Lower lobe of right lung (tissue), 2 donors: ENCODE measurements at regions not wholly inside any gene's neighbourhood (a gene's known extent, or its start where the extent isn't known, plus 50 kb on each side); places are given as distances from the start of the nearest gene placed in this dataset.

Experiments used
- ATAC-seq, 2 donors: fragments of 200-7000 bp; cut with Tn5 transposase; one replicate each; pipeline ENCODE4 v1.9.1; 2020 to 2022; ENCODE audit warnings: mild to moderate bottlenecking in 2 of 2, moderate library complexity in 2 of 2
- DNase-seq: peaks from one replicate; pipeline ENCODE4 v3.0.0-alpha.2; 2020
- H3K27ac ChIP-seq: fragments of 200-600 bp; one replicate; pipeline ENCODE4 v1.8.0; 2022
- H3K27me3 ChIP-seq: fragments of 200-600 bp; one replicate; pipeline ENCODE4 v1.8.0; 2022; ENCODE audit warnings: low read depth
- H3K36me3 ChIP-seq: fragments of 200-600 bp; one replicate; pipeline ENCODE4 v1.8.0; 2022; ENCODE audit warnings: mild to moderate bottlenecking
- H3K4me1 ChIP-seq: fragments of 200-600 bp; one replicate; pipeline ENCODE4 v1.8.0; 2022
- H3K4me3 ChIP-seq: fragments of 200-600 bp; one replicate; pipeline ENCODE4 v1.8.0; 2022; ENCODE audit warnings: mild to moderate bottlenecking
- H3K9me3 ChIP-seq: fragments of 200-600 bp; one replicate; pipeline ENCODE4 v1.8.0; 2022
- intact Hi-C: fragments of 100-400 bp; cut with DNase I; formaldehyde crosslinking; loops from one replicate; pipeline ENCODE4 v1.11.0; 2022
- TF ChIP-seq, protein P1 (sequence below): fragments of 200-600 bp; IDR thresholded peaks from one replicate; pipeline ENCODE4 v1.8.0; 2022; ENCODE audit warnings: antibody characterized with exemption, mild to moderate bottlenecking
- donor health status: DM: no; HTN: yes; CAD: no; lungs with severe emphysema.

DNA sequence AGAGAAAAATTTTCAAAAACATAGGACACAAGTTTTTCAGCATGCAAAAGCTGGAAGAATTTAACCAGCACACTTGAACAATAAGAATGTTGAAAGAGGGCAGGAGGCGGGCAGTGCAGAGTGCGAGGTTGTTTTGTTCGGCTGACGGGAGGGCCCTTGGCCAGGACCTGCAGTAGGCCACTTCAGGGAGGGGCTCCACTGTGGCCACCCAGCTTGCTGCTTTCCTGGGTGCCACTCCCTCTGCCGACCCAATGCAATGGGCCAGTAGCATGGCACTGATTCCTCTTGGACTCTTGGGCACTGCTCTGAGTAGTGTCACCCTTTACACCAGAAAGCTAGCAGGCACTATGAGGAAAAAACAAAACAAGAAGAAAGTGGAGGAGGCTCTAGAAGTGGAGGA, 92.9 kb downstream of the SNRPE start:
- intact Hi-C loops = no loop called here
- Histone ChIP-seq H3K4me1 (no peaks in the 10 kb centered on the region), H3K9me3 (peaks cover 8% of the 10 kb centered on the region), H3K4me3 (no peak overlapping the region), H3K27me3 (no peaks in the 10 kb centered on the region), H3K27ac (no peak overlapping the region), H3K36me3 (no peaks in the 10 kb centered on the region)
- ATAC-seq (no peak), DNase-seq (no peak)
- TF ChIP-seq, protein P1, sequence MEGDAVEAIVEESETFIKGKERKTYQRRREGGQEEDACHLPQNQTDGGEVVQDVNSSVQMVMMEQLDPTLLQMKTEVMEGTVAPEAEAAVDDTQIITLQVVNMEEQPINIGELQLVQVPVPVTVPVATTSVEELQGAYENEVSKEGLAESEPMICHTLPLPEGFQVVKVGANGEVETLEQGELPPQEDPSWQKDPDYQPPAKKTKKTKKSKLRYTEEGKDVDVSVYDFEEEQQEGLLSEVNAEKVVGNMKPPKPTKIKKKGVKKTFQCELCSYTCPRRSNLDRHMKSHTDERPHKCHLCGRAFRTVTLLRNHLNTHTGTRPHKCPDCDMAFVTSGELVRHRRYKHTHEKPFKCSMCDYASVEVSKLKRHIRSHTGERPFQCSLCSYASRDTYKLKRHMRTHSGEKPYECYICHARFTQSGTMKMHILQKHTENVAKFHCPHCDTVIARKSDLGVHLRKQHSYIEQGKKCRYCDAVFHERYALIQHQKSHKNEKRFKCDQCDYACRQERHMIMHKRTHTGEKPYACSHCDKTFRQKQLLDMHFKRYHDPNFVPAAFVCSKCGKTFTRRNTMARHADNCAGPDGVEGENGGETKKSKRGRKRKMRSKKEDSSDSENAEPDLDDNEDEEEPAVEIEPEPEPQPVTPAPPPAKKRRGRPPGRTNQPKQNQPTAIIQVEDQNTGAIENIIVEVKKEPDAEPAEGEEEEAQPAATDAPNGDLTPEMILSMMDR = no peak

DNA sequence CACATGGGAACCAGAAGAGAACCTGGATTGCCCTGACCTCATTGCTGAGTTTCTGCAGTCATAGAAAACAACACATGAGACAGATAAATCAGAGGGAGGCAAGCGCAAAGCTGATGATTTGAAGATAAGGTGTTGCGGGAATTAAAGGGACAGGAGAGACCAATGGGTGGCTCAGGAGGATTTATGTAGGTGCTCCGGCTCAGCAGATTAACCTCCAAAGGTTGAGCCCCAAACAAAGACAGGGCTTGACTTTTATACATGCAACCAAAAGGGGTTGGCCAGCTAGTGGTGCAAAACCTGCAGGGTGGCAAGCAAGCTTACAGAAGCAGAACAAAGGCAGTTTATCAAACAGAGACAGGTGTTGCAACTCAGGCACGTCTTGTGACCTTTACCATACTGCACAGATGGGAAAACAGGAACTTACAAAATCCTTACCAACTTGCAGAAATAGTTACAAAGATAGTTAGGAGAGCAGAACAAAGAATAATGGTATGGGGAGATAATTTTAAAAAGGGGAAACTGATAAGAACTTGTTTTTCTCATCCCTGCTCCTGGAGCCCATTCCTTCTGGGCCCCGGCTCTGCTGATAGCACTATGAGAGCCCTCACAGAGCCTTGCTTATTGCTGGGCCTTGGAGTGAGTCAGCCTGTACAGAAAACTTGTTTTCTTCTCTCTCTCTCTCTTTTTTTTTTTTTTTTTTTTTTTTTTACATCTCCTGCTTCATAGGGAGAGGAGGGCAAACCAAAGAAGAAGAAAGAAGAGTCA, 93.6 kb downstream of the SNRPE start:
- ATAC-seq (no peak), DNase-seq (no peak)
- H3K27ac ChIP-seq = no peak overlapping the region
- TF ChIP-seq, protein P1 = no peak
- intact Hi-C loops = no loop called here
- no peaks in the 10 kb centered on the region for H3K27me3 ChIP-seq
- no peaks in the 10 kb centered on the region for H3K4me1 ChIP-seq
- H3K9me3 ChIP-seq = peaks cover 8% of the 10 kb centered on the region
- no peaks in the 10 kb centered on the region for H3K36me3 ChIP-seq
- no peak overlapping the region for H3K4me3 ChIP-seq

DNA sequence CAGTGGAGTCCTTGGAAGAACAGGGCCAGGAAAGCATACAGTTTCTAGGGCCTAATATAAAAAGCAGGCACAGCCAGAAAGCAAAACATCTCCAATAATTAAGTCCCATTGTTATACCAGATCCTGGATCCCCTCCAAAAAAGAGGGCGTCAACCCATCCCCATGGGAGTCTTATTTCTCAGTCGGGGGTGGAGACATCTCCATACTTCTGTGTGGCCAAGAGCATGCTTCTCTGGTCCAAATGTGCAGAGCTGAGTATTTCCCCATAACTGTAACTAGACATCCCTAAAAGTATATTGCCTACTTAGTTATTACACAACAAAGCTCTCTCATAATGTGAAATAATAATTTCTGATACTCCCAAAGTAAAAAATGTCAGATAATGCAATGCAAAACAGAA, 104.2 kb upstream of the SOX13 start:
- TF ChIP-seq, protein P1 = no peak
- Histone ChIP-seq H3K27me3 (no peaks in the 10 kb centered on the region), H3K27ac (no peak overlapping the region), H3K36me3 (no peaks in the 10 kb centered on the region), H3K4me1 (no peaks in the 10 kb centered on the region), H3K4me3 (no peak overlapping the region), H3K9me3 (peaks cover 4% of the 10 kb centered on the region)
- DNase-seq = no peak
- intact Hi-C loops = no loop called here
- no peak for ATAC-seq

DNA sequence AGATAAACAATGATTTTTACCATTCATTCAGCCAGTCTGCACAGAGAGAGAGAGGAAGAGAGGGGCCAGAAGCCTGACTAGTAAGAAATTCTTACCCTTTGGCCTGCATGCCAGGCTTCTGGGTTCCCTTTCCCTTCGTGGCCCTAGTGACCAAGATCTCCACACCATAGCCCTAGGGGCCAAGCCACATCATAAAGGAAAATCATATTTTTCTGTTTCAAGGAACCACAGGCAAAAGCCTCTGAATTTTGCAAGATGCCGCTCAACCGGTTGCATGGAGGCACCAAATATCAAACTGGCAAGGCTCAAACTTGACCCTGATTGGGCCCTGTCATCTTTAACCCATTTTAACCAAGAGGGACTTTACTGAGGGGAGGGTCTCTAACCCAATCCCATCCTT, 103.1 kb upstream of the SOX13 start:
- H3K27me3 ChIP-seq = no peaks in the 10 kb centered on the region
- no peak overlapping the region for H3K4me3 ChIP-seq
- no peak for ATAC-seq
- H3K9me3 ChIP-seq = peaks cover 9% of the 10 kb centered on the region
- no peaks in the 10 kb centered on the region for H3K4me1 ChIP-seq
- no peaks in the 10 kb centered on the region for H3K36me3 ChIP-seq
- TF ChIP-seq, protein P1 = no peak
- intact Hi-C loops = no loop called here
- no peak for DNase-seq
- H3K27ac ChIP-seq = no peak overlapping the region

DNA sequence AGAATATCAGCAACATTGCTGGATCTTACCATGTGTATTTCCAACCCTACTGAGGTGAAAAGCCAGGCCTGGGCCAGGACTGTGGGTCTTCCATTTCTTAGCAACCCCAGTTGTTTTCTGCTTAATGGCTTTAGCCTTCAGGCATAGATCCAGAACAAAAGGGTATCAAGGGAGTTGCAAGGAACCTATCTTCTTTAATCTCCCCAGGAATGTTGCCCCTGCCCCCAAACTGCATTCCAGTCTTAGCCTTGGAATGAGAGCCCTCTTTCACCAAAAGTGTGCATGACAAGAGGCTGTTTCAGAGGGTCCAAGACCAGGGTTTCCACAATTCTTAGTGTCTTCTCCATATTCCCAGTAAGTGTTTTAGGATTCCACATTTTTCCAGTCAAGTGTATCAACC, 87.9 kb upstream of the SOX13 start:
- Histone ChIP-seq H3K4me3 (no peak overlapping the region), H3K27ac (no peak overlapping the region), H3K4me1 (no peaks in the 10 kb centered on the region), H3K36me3 (no peaks in the 10 kb centered on the region), H3K9me3 (no peaks in the 10 kb centered on the region), H3K27me3 (no peaks in the 10 kb centered on the region)
- TF ChIP-seq, protein P1 = no peak
- intact Hi-C loops = no loop called here
- DNase-seq (no peak), ATAC-seq (no peak)
